ENCODE measurements at regions not wholly inside any gene's neighbourhood (a gene's known extent, or its start where the extent isn't known, plus 50 kb on each side); places are given as distances from the start of the nearest gene placed in this dataset.
"Not testable (repeated sequence)": the region's sequence is repeated elsewhere in the genome, so short reads cannot be mapped to it uniquely, and the experiment has no call there.

DNA sequence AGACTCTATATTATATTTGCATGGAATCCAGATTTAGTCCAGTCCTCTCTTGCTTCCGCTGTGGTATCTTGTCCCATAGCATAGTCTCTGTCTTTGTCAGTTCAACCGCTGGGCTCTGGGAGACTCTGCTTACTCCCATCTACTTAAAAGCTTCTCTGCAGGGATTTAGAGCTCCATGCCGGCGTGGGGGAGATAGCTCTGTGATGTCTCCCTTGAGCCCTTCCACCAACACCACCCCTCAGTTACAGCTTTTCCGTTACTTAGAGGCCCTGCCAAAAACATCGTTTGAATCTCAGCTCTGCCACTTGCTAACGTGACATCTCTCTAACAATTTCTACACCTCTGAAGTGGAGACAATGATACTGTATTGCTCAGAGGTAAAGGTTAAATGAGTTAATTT, 306.1 kb upstream of the ZNF608 start:
- DNase-seq = no peak

DNA sequence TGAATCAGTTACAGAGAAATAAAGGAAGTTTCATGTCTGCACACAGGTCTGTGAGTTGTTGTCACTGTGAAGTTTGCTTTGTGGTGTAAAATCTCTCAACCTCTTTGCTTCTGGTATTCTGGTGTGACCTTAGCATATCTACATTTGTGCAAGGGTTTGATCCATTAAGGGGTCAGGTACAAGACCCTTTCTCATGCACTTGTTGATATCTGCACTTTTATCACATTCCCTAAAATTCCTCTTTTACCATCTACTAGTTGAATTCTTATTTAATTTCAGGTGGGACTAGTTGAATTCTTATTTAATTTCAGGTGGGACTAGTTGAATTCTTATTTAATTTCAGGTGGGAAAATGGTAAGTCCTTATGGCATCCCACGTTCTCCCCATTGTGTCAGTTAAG, 306.7 kb upstream of the ZNF608 start:
- DNase-seq = no peak

DNA sequence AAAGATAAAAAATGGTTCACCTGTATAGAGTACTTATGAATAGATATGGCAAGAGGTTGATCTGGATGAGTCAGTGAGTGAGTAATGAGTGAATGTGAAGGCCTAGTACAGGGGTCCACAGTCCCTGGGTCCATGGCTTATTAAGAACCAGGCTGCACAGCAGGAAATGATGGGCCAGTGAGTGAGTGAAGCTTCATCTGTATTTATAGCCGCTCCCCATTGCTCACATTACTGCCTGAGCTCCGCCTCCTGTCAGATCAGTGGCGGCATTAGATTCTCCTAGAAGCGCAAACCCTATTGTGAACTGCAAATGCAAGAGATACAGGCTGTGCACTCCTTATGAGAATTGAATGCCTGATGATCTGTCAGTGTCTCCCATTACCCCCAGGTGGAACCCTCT, 307.7 kb upstream of the ZNF608 start:
- DNase-seq = no peak

DNA sequence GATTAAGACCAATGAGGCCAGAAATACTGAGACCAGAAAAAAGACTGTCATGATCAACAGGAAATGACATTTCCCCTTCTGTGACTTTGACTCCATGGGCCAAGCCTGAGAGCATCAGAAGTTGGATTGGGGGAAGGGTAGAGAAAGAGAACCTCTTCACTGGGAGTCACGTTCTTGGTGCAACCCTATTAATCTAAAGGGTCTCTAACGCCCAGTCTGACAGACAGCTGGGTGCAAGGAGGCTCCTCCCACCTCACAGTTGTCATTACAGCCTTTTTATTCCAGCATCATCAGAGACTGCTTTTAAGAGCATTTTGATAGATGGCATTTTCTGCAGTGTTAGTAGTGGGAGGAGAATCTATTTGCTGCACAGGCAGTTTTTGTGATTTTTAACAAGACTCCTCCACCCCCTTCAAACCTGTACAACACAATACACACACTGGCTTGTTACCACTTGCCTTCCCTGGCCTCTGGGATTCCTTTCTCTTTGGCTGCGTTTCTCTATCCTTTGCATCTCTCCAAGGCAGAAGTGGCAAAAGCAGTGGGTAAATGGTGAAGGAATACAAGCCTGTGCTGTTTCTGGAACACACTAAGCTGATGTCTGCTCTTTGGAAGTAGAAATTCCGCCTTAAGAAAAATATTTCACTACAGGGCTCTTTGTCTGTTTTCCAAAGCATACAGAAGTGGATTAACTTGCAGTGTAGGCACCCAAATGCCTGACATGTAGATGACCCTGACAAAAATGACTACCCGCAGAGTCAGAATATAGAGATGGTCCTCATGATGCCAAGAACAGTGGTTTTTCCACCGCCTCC, 310.4 kb upstream of the ZNF608 start:
- no peak for DNase-seq

DNA sequence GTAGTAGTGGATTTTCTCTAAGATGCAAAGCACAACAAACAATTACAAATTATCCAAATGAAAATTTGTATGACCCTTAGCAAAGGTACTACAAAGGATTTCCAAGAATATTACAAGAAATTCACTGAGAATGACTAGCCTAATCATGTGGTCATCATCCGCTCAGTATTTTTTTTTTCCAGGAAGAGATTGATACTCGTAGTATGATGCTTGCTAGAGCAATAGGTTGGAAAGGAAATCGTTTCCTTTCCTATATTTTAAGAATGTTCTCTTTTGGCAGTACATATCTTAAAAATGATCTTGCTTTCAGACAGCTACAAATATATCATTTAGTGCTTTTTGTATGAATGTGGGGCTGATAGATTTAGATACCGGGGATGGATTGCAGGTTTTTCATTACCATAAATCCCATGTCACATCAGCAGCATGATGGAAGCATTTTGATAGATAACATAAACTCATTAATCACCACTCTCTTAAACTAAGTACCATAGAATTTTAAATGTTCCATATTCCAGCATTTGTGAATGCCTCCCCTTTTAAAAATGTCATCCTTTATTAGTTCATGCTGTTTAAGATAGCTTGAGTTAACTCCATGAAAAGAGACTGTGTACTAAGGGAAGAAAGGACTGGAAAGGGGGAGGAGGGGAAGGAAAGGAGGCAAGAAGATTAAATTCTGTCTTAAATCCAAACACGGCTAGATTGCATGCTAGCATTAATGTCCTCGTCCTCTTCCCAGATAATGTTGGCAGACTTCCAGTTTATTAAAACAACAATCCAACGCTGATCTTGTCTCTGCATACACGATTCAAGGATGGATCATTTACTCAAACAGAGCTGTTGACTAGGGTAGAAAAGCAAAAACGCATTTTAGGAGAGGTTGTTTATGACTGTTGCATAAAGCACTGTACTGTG, 311.7 kb upstream of the ZNF608 start:
- peak; percentile 4 for DNase-seq

DNA sequence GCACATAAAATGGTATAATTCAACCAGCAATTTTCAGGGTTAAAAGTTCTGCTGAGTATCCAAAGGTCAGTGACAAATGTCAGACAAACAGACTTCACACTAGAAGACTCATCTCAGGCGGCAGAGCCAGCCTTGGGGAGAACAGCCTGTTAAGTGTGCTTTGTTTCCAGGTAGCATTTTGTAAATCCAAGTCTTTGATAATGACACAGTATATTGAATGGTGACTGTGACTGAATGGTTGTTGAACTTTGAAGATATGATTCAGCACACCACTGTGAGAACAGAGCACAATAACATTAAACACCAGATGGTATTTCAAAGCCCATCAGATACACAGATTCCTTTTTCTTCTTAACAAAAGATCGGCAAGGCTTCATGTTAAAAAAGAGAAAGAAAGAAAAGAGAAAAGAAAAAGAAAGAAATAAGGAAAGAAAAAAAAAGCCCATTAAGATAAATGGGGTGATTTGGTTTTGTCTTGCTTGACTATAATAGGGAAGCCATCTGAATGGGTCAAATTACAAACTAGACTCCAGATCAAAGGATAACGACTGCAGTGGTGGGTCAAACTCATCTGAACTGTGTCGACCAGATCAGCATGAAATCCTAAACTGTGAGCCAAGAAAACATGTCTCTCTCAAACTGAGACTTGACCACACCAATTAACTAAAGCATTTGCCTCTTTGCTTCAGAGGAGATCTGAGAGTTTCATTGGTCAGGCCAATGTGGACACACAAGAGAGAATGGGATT, 313.0 kb upstream of the ZNF608 start:
- no peak for DNase-seq

DNA sequence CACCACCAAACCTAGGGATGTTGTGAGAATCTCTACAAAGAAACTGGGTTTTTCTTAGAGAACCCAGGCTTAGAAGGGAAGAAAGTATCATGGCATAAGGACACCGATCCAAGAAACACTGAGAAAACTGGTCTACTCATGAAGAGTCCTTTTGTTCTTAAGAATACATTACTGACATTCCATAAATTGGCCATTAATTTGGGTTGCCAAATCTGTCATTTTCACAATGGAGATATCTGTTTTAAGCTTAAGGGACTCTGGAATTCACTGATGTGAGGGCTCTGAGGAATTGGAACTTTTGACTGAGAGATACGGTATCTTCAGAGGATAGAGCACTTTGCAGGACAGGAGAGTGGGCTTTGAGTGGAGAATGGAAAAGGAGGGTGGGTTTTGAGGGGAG, 315.3 kb upstream of the ZNF608 start:
- no peak for DNase-seq

DNA sequence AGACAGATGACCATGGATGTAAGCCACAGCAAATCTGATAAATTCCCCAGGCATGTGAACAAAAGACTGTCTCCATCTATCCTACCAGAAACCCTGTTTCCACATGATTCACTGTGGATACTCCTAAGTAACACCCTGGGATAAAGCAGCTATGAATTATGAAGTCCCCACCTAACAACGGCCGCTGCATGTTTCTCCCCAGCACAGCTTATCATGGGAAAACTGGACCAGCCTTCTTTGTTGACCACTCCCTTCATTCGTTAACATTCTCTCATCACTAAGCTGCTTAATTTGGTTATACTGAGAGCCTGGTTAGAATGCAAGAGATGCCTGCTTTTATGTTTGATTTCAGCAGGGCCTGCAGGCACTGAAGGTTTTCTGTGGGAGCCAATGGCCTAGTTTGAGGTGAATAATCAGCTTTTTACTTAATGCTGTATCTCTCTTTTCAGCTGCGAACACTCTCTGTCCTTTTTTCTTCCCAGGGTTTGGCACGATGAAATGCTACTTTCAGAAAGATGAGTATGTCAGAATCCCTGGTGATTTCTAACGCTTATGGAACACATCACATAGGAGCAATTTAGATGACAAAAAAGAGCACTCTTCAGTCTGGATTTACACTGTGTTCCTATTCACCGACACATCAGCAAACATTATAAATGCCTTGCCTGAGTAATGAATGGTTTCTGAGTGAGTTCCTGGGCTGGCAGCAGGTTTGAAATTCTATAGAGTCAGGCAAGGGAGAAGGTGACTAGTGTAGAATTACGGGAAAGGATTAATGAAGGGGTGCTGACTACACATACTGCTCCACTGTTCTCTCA, 318.4 kb upstream of the ZNF608 start:
- no peak for DNase-seq

DNA sequence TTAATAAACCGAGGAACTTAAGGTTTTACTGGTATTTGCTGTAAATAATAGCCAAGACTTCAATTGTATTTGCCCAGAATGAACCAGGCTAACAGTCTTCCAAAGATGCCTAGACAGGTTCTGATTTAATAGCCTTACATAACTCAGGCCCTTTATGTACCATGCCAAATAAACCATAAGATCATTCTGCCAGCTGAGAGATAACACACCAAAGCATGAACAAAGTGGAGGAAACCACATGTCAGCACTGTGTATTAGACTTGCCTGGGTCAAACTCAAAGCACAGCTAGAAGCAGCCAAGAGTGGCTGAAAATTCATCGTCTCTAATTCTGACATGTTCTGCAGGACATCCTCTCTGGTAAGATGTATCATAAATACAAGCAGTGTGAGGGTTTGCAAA, 319.3 kb upstream of the ZNF608 start:
- no peak for DNase-seq

DNA sequence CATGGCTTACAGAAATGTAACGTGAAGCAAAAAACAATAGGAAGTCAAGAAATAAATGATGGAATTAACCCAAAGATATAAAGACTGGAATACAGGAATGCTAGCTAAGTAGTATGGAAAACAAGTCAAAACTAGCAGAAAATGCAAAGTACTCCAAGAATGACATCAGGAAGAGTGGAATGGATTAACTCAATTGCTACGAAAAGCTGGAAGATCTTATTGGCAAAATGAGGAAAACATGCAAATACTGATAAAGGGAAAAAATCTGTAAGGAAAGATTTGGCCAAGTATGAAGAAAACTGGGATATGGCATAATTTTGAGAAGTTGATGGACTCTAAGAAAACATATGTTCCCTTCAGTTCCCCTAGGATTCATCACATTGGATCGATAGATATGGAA, 324.5 kb upstream of the ZNF608 start:
- DNase-seq = no peak

DNA sequence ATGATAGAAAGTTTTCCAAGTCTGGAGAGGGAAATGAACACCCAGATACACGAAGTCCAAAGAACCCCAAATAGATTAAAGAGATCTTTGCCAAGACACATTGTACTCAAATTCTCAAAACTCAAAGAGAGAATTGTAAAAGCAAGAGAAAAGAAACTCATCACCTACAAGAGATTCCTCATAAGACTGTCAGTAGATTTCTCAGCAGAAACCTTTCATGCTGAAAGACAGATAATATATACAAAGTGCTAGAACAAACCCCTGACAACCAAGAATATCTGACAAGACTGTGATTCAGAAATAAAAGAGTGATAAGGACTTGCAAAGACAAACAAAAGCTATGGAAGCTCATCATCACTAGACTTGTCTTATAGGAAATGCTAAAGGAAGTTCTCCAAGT, 326.7 kb upstream of the ZNF608 start:
- no peak for DNase-seq

DNA sequence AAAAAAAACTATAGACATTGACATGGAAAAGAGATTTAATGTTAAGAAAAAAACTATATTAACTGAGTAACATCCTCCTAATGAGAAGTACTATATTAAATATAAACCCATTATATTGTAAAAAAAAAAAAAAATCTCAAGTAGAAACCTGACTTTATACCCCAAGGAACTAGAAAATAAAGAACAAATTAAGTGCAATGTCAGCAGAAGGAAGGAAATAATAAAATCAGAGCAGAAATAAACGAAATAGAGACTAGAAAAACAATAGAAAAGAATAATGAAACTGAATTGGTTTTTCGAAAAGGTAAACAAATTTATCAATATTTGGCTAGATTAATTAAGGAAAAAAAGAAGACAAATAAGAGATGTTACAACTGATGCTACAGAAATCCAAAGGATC, 329.1 kb upstream of the ZNF608 start:
- DNase-seq = no peak

DNA sequence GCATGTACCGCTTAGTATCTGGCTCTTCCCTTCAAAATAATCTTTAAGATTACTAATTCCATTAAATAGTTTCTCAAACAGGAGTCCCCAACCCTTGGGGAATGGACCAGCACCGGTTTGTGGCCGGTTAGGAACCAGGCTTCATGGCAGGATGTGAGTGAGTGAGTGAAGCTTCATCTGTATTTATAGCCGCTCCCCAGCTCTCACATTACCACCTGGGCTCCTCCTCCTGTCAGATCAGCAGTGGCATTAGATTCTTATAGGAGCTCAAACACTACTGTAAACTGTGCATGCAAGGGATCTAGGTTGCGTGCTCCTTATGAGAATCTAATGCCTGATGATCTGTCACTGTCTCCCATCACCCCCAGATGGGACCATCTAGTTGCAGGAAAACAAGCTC, 332.6 kb upstream of the ZNF608 start:
- DNase-seq = not testable (repeated sequence)

DNA sequence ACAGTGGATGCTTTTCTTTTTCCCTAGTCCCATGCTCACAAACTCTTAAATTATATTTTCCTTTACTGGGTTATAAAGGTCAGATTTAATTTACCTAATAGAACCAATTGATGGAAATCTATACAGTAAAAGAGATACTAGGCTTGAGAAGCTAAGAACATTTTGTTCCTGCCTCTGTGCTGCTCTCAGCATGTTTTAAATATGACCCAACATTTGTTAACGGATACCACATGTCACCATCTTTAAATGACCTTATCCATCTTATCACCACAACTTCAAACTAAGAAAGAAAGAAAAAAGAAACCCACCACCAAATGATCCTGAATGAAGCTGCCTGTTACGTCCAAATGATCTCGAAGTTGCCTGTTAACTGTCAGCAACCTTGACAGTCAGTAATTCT, 334.7 kb upstream of the ZNF608 start:
- no peak for DNase-seq

DNA sequence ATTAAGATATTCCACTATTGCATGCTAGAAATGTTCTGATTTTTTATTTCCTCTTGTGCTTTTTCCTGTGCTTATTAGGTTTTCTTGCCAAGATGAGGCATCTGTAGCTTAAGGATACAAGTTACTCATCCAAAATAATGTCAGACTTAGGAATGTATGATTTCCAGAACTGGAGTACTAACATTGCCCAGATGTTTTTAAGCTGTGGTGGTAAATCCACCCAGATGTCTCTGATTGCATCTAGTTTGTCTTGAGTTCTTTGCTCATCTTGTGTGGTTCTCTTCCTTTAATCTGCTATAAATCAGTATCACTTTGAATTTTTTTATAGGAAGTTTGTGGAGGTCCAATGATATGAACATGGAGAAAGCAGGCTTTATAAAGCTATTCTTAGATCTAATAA, 337.5 kb upstream of the ZNF608 start:
- DNase-seq = no peak

DNA sequence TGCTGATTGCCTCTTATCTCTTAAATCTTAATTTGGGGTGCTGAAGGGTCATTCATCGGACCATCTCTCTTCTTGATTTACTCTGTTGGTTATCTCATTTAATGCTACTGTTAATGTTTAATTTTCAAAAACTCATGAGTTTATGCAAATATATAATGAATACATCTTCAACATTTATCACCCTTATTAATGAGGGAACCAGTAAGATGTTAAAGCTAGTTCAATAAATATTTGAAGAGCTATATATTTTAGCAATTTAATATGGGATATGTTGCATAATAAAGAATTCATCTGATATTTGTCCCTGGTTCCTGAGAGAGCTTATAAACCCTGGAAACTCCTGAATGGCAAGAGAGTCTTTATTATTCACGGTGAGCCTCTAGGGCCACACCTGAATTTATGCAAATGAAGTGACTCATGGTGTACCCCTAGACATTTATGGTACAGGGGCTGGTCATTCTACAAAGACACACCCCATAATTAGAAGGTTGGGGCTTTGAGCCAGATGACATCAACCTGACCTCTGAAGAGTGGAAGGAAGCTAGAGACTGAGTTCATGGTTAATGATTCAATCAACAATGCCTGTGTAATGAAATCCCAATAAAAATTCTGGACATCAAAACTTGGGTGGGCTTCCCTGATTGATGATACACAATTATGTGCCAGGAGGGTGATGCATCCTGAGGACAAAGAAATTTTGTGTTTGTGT, 339.5 kb upstream of the ZNF608 start:
- no peak for DNase-seq

DNA sequence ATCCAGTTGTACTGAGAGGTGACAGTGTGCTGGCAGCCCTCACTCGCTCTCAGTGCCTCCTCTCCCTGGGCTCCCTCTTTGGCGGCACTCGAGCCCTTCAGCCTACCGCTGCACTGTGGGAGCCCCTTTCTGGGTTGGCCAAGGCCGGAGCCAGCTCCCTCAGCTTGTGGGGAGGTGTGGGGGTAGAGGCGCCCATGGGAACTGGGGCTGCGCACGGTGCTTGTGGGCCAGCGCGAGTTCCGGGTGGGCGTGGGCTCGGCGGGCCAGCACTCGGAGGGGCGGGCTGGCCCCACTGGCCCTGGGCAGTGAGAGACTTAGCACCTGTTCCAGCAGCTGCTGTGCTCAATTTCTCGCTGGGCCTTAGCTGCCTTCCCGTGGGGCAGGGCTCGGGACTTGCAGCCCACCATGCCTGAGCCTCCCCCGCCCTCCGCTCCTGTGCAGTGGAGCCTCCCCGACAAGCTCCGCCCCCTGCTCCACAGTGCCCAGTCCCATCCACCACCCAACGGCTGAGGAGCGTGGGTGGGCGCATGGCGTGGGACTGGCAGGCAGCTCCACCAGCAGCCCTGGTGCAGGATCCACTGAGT, 342.2 kb upstream of the ZNF608 start:
- no peak for DNase-seq

DNA sequence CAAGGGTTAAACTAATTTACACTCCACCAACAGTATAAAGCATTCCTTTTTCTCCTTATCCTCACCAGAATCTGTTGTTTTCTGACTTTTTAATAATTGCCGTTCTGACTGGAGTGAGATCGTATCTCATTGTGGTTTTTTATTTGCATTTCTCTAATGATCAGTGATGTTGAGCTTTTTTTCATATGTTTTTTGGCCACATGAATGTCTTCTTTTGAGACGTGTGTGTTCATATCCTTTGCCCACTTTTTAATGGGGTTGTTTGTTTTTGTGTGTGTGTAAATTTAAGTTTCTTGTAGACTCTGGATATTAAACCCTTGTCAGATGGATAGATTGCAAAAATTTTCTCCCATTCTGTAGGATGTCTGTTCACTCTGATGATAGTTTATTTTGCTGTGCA, 345.7 kb upstream of the ZNF608 start:
- not testable (repeated sequence) for DNase-seq

DNA sequence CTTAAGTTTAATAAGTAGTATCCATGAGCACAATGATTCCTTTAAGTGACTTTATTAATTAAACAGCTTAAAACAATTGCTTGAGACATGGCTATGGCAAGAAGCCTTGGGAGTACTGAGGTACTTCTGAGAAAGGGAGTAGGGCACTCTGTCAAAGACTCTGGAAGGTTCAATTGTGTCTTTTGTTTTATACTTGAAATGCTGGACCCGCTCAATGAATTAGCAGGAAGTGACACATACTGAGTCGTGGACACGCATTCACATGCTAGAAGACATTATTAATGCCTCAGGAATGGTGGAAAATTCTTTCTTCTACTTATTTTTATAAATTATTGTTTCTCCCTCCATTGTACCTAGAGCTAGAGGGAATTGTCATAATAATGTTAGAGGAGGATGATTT, 347.3 kb upstream of the ZNF608 start:
- no peak for DNase-seq

DNA sequence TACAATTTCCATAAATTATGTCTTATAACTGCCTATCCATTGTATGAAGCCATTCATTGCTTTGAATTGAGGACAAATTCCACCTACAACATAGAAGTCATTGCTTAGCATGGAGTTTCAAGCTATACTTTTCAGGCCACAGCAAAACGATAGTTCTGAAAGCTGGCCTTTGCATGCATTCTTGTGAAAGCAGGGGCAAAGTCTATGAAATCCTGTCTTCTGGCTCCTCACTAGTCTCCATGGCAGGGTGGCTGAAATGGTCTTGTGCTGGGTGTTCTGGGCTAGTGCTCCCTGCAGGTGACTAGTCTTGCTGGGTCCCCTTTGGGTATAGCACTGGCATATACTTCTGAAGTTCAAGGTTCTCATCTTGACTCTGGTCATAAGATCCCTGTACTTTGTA, 353.9 kb upstream of the ZNF608 start:
- DNase-seq = no peak

DNA sequence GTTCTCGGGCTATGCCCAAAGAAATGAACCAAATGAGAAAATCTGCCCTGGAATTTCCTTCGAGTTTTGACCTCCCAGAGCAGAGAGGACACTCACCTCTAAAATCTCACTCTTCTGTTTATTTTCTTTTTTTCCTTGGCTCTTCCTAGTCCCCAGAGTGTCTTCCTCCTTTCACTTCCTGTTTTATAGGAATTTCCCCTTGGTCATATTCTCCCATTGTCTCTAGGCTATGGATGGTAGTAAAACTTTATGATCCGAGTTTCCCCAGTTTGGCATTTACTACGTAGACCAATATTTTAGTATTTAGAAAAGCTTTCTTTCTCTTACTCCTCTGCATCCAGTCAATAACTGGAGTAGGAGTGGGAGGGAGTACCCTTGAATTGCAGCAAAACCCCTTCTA, 354.5 kb upstream of the ZNF608 start:
- no peak for DNase-seq

DNA sequence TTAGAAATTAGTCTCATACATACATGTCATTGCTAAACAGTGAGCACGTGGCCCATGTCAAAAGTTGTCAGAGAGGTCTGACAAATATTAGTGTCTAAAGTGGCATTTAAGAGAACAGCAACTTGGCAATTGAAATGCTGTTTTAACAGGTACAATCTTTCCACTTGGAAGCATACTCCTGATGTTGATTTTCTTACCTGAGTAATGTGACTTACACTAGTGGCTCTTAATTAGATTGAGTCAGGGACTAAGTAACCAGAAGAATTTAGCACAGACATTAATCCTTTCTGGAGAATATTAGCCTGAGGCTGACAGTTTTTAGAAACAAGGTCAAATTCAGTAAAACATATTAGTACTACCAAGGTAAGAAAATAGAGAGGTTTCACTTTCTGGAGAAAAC, 357.0 kb upstream of the ZNF608 start:
- DNase-seq = no peak

All from DMS79 (cell line).